ENCODE measurements at regions not wholly inside any gene's neighbourhood (a gene's known extent, or its start where the extent isn't known, plus 50 kb on each side); places are given as distances from the start of the nearest gene placed in this dataset.

DNA sequence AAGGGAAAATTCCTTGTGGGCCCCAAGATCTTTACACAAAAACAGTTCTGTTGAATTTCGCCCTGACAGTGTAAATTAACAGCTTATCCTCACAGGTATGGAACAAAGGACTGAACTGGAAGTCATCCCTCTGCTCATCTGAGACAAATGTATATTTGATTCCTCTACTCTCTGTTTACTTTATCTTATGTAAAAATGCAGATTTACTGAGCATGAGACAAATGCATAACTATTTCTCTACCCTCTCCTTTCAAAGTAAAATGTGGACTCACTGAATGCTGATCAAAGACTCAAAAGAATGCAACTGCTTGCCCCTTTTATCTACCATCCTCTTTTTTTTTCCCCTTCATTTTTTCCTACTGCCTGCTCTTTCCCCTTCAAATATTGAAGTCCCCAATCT lies 98.6 kb upstream of the CRBN start:
- Histone ChIP-seq H3K4me1 (ENCODE audit: insufficient read depth, low read length) (no peaks in the 10 kb centered on the region), H3K27ac (ENCODE audit: low read depth, low read length) (no peak overlapping the region), H3K36me3 (ENCODE audit: insufficient read depth, low read length) (no peaks in the 10 kb centered on the region), H2AFZ (ENCODE audit: low read depth, low read length) (no peak overlapping the region), H3K9me3 (ENCODE audit: insufficient read depth, low read depth, low read length) (no peaks in the 10 kb centered on the region), H3K9ac (ENCODE audit: low read length) (no peak overlapping the region), H3K4me2 (ENCODE audit: low read length) (no peak overlapping the region), H4K20me1 (ENCODE audit: insufficient read depth, low read length) (no peaks in the 10 kb centered on the region), H3K27me3 (ENCODE audit: insufficient read depth, low read length) (no peaks in the 10 kb centered on the region), H3K4me3 (ENCODE audit: insufficient read depth, low read depth, low read length) (no peak overlapping the region), H3K79me2 (ENCODE audit: insufficient read depth, low read length) (no peaks in the 10 kb centered on the region)
- DNase-seq (ENCODE audit: low read depth) (no peak), FAIRE-seq (no peak)
- Mint-ChIP-seq H3K27me3 (ENCODE audit: low read depth, unreplicated experiment) (no peaks in the 10 kb centered on the region), H3K4me1 (ENCODE audit: low read depth, unreplicated experiment) (no peaks in the 10 kb centered on the region), H3K4me3 (ENCODE audit: unreplicated experiment) (no peak overlapping the region), H3K36me3 (ENCODE audit: low read depth, unreplicated experiment) (no peaks in the 10 kb centered on the region), H3K9me3 (ENCODE audit: unreplicated experiment) (peaks cover 5% of the 10 kb centered on the region), H3K27ac (ENCODE audit: unreplicated experiment) (no peak overlapping the region)
- TF ChIP-seq CTCF (IDR thresholded peaks at IDR 0.05; ENCODE audit: insufficient read depth, low read depth, low read length): no peak
- no peak for TF ChIP-seq EZH2 (IDR thresholded peaks at IDR 0.05; ENCODE audit: insufficient read depth, low read length)

DNA sequence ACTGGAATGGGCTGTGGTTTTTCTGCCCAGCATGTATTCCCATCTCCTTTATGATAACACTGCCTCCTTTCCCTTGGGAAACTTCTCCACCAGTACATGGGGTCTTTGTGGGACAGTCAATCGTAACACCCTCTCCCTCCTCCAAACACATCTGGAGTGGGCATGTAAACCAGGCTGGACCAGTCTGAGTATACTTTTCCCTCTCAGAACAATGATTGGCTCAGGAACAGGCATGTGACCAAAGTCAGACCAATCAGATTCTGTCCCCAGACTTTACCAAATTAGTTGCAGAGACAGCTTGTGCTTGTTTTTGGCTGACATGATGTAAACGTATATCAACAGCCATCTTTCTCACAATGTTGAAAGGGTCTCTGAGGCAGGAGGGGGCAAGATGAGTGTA lies 97.1 kb upstream of the CRBN start:
- H3K9me3 ChIP-seq (ENCODE audit: insufficient read depth, low read depth, low read length): no peaks in the 10 kb centered on the region
- H3K27me3 Mint-ChIP-seq (ENCODE audit: low read depth, unreplicated experiment): no peaks in the 10 kb centered on the region
- DNase-seq (ENCODE audit: low read depth): no peak
- no peak for TF ChIP-seq CTCF (IDR thresholded peaks at IDR 0.05; ENCODE audit: insufficient read depth, low read depth, low read length)
- TF ChIP-seq EZH2 (IDR thresholded peaks at IDR 0.05; ENCODE audit: insufficient read depth, low read length): no peak
- H3K9me3 Mint-ChIP-seq (ENCODE audit: unreplicated experiment): peaks cover 5% of the 10 kb centered on the region
- no peak overlapping the region for H3K9ac ChIP-seq (ENCODE audit: low read length)
- H2AFZ ChIP-seq (ENCODE audit: low read depth, low read length): no peak overlapping the region
- no peaks in the 10 kb centered on the region for H3K4me1 ChIP-seq (ENCODE audit: insufficient read depth, low read length)
- no peak overlapping the region for H3K4me3 Mint-ChIP-seq (ENCODE audit: unreplicated experiment)
- no peak overlapping the region for H3K27ac ChIP-seq (ENCODE audit: low read depth, low read length)
- H3K36me3 ChIP-seq (ENCODE audit: insufficient read depth, low read length): no peaks in the 10 kb centered on the region
- H3K27me3 ChIP-seq (ENCODE audit: insufficient read depth, low read length): no peaks in the 10 kb centered on the region
- no peaks in the 10 kb centered on the region for H3K79me2 ChIP-seq (ENCODE audit: insufficient read depth, low read length)
- no peak overlapping the region for H3K4me2 ChIP-seq (ENCODE audit: low read length)
- no peaks in the 10 kb centered on the region for H4K20me1 ChIP-seq (ENCODE audit: insufficient read depth, low read length)
- no peaks in the 10 kb centered on the region for H3K36me3 Mint-ChIP-seq (ENCODE audit: low read depth, unreplicated experiment)
- no peak for FAIRE-seq
- H3K4me1 Mint-ChIP-seq (ENCODE audit: low read depth, unreplicated experiment): no peaks in the 10 kb centered on the region
- H3K4me3 ChIP-seq (ENCODE audit: insufficient read depth, low read depth, low read length): no peak overlapping the region
- no peak overlapping the region for H3K27ac Mint-ChIP-seq (ENCODE audit: unreplicated experiment)

DNA sequence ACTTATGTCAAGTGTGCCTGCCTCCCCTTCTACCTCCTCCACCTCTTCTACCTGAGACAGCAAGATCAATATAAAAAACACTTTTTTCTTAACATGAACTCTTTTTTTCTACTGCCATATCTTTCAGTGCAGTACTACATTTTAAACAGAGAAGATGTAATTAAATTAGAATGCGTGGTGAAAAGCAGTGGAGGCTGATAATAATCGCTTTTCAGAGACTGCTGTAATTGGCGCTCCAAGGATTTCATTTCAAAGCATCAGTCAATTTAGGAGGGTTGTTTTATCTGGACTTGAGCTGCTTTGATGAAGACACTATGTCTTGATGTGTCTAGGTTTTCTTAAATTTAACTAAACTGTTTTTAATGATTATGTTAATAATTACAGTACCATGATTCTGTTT lies 85.3 kb upstream of the CRBN start:
- no peak for DNase-seq (ENCODE audit: low read depth)
- Histone ChIP-seq H3K36me3 (ENCODE audit: insufficient read depth, low read length) (no peaks in the 10 kb centered on the region), H3K27ac (ENCODE audit: low read depth, low read length) (no peak overlapping the region), H4K20me1 (ENCODE audit: insufficient read depth, low read length) (no peaks in the 10 kb centered on the region), H3K4me1 (ENCODE audit: insufficient read depth, low read length) (no peaks in the 10 kb centered on the region), H3K27me3 (ENCODE audit: insufficient read depth, low read length) (no peaks in the 10 kb centered on the region), H3K9ac (ENCODE audit: low read length) (no peak overlapping the region), H3K9me3 (ENCODE audit: insufficient read depth, low read depth, low read length) (no peaks in the 10 kb centered on the region), H3K4me2 (ENCODE audit: low read length) (no peak overlapping the region), H3K4me3 (ENCODE audit: insufficient read depth, low read depth, low read length) (no peak overlapping the region), H3K79me2 (ENCODE audit: insufficient read depth, low read length) (no peaks in the 10 kb centered on the region), H2AFZ (ENCODE audit: low read depth, low read length) (no peak overlapping the region)
- no peaks in the 10 kb centered on the region for H3K27me3 Mint-ChIP-seq (ENCODE audit: low read depth, unreplicated experiment)
- no peaks in the 10 kb centered on the region for H3K36me3 Mint-ChIP-seq (ENCODE audit: low read depth, unreplicated experiment)
- H3K27ac Mint-ChIP-seq (ENCODE audit: unreplicated experiment): no peak overlapping the region
- no peaks in the 10 kb centered on the region for H3K4me1 Mint-ChIP-seq (ENCODE audit: low read depth, unreplicated experiment)
- H3K9me3 Mint-ChIP-seq (ENCODE audit: unreplicated experiment): peaks cover 8% of the 10 kb centered on the region
- no peak for FAIRE-seq
- H3K4me3 Mint-ChIP-seq (ENCODE audit: unreplicated experiment): no peak overlapping the region
- TF ChIP-seq EZH2 (IDR thresholded peaks at IDR 0.05; ENCODE audit: insufficient read depth, low read length) (no peak), CTCF (IDR thresholded peaks at IDR 0.05; ENCODE audit: insufficient read depth, low read depth, low read length) (no peak)
